ENCODE measurements at regions not wholly inside any gene's neighbourhood (a gene's known extent, or its start where the extent isn't known, plus 50 kb on each side); places are given as distances from the start of the nearest gene placed in this dataset.

GRCh38 chr16:26658486-26658885, 408.2 kb upstream of the C16orf82 start:
- DNase-seq (ENCODE audit: low read depth): no peak

- DNase-seq (ENCODE audit: low read depth): no peak
Observed at GRCh38 chr16:26658915-26659314, 407.8 kb upstream of the C16orf82 start.

GRCh38 chr16:26664086-26664485, 402.6 kb upstream of the C16orf82 start:
- DNase-seq (ENCODE audit: low read depth): no peak

GRCh38 chr16:26665166-26665939, 401.4 kb upstream of the C16orf82 start:
- DNase-seq (ENCODE audit: low read depth): no peak

GRCh38 chr16:26666486-26666885, 400.2 kb upstream of the C16orf82 start:
- DNase-seq (ENCODE audit: low read depth): no peak

GRCh38 chr16:26667307-26667706, 399.4 kb upstream of the C16orf82 start:
- no peak for DNase-seq (ENCODE audit: low read depth)

- DNase-seq (ENCODE audit: low read depth): no peak
Observed at GRCh38 chr16:26668026-26668425, 398.7 kb upstream of the C16orf82 start.

GRCh38 chr16:26672206-26672605, 394.5 kb upstream of the C16orf82 start:
- DNase-seq (ENCODE audit: low read depth): no peak

- DNase-seq (ENCODE audit: low read depth): no peak
Observed at GRCh38 chr16:26673011-26673410, 393.7 kb upstream of the C16orf82 start.

GRCh38 chr16:26680671-26681070, 386.1 kb upstream of the C16orf82 start:
- DNase-seq (ENCODE audit: low read depth): no peak

- no peak for DNase-seq (ENCODE audit: low read depth)
Observed at GRCh38 chr16:26688105-26688504, 378.6 kb upstream of the C16orf82 start.

GRCh38 chr16:26688699-26689098, 378.0 kb upstream of the C16orf82 start:
- DNase-seq (ENCODE audit: low read depth): no peak

- no peak for DNase-seq (ENCODE audit: low read depth)
Observed at GRCh38 chr16:26692658-26693057, 374.1 kb upstream of the C16orf82 start.

GRCh38 chr16:26697807-26698206, 368.9 kb upstream of the C16orf82 start:
- DNase-seq (ENCODE audit: low read depth): no peak

- DNase-seq (ENCODE audit: low read depth): no peak
Observed at GRCh38 chr16:26700250-26700649, 366.5 kb upstream of the C16orf82 start.

- no peak for DNase-seq (ENCODE audit: low read depth)
Observed at GRCh38 chr16:26701243-26701886, 365.4 kb upstream of the C16orf82 start.

GRCh38 chr16:26705346-26705745, 361.4 kb upstream of the C16orf82 start:
- no peak for DNase-seq (ENCODE audit: low read depth)

- no peak for DNase-seq (ENCODE audit: low read depth)
Observed at GRCh38 chr16:26708428-26708827, 358.3 kb upstream of the C16orf82 start.

GRCh38 chr16:26709175-26709574, 357.6 kb upstream of the C16orf82 start:
- no peak for DNase-seq (ENCODE audit: low read depth)

- no peak for DNase-seq (ENCODE audit: low read depth)
Observed at GRCh38 chr16:26709754-26710153, 357.0 kb upstream of the C16orf82 start.

- no peak for DNase-seq (ENCODE audit: low read depth)
Observed at GRCh38 chr16:26710450-26710849, 356.3 kb upstream of the C16orf82 start.

- no peak for DNase-seq (ENCODE audit: low read depth)
Observed at GRCh38 chr16:26712876-26713275, 353.9 kb upstream of the C16orf82 start.

- DNase-seq (ENCODE audit: low read depth): no peak
Observed at GRCh38 chr16:26715969-26716368, 350.8 kb upstream of the C16orf82 start.

- DNase-seq (ENCODE audit: low read depth): no peak
Observed at GRCh38 chr16:26717826-26718225, 348.9 kb upstream of the C16orf82 start.
